ENCODE measurements at regions not wholly inside any gene's neighbourhood (a gene's known extent, or its start where the extent isn't known, plus 50 kb on each side); places are given as distances from the start of the nearest gene placed in this dataset.

GRCh38 chr2:209097168-209097567, 326.7 kb upstream of the MAP2 start:
- H3K27me3 ChIP-seq = no peaks in the 10 kb centered on the region
- H3K36me3 ChIP-seq (ENCODE audit: low read depth, missing control alignments) = no peaks in the 10 kb centered on the region
- no peak overlapping the region for H3K4me3 ChIP-seq
- DNase-seq = no peak
- no peaks in the 10 kb centered on the region for H3K4me1 ChIP-seq
- H3K9me3 ChIP-seq = no peaks in the 10 kb centered on the region
- WGBS, 2 donors = 79 to 100% methylated on average over 2 of the region's 2 CpGs
- intact Hi-C loops (cut with DNase I; ENCODE audit: low total_unique reads) = no loop called here
- no peak overlapping the region for H3K27ac ChIP-seq
- TF ChIP-seq CTCF (IDR thresholded peaks at IDR 0.05) (no peak), POLR2A (IDR thresholded peaks at IDR 0.05) (no peak)

GRCh38 chr2:209102319-209102718, 321.5 kb upstream of the MAP2 start:
- Histone ChIP-seq H3K4me3 (no peak overlapping the region), H3K36me3 (ENCODE audit: low read depth, missing control alignments) (no peaks in the 10 kb centered on the region), H3K27ac (no peak overlapping the region), H3K27me3 (no peaks in the 10 kb centered on the region), H3K9me3 (no peaks in the 10 kb centered on the region), H3K4me1 (no peaks in the 10 kb centered on the region)
- 73 to 79% methylated on average over 2 of the region's 2 CpGs for WGBS, 2 donors
- DNase-seq = no peak
- TF ChIP-seq CTCF (IDR thresholded peaks at IDR 0.05) = no peak
- no peak for TF ChIP-seq POLR2A (IDR thresholded peaks at IDR 0.05)
- intact Hi-C loops (cut with DNase I; ENCODE audit: low total_unique reads) = no loop called here

- Histone ChIP-seq H3K9me3 (no peaks in the 10 kb centered on the region), H3K4me1 (no peaks in the 10 kb centered on the region), H3K27ac (no peak overlapping the region), H3K36me3 (ENCODE audit: low read depth, missing control alignments) (no peaks in the 10 kb centered on the region), H3K4me3 (no peak overlapping the region), H3K27me3 (no peaks in the 10 kb centered on the region)
- intact Hi-C loops (cut with DNase I; ENCODE audit: low total_unique reads) = no loop called here
- no peak for DNase-seq
- TF ChIP-seq POLR2A (IDR thresholded peaks at IDR 0.05) = no peak
- no peak for TF ChIP-seq CTCF (IDR thresholded peaks at IDR 0.05)
- WGBS, 2 donors = 89 to 93% methylated on average over 6 of the region's 6 CpGs
These were observed 310.8 kb upstream of the MAP2 start for GRCh38 chr2:209113026-209113425.

- WGBS, 2 donors = 79 to 80% methylated on average over 3 of the region's 3 CpGs
- Histone ChIP-seq H3K9me3 (no peaks in the 10 kb centered on the region), H3K4me3 (no peak overlapping the region), H3K27ac (no peak overlapping the region), H3K4me1 (no peaks in the 10 kb centered on the region), H3K36me3 (ENCODE audit: low read depth, missing control alignments) (no peaks in the 10 kb centered on the region), H3K27me3 (no peaks in the 10 kb centered on the region)
- intact Hi-C loops (cut with DNase I; ENCODE audit: low total_unique reads) = no loop called here
- no peak for DNase-seq
- TF ChIP-seq POLR2A (IDR thresholded peaks at IDR 0.05) (no peak), CTCF (IDR thresholded peaks at IDR 0.05) (no peak)
These were observed 309.1 kb upstream of the MAP2 start for GRCh38 chr2:209114588-209115240.

- intact Hi-C loops (cut with DNase I; ENCODE audit: low total_unique reads) = no loop called here
- Histone ChIP-seq H3K27me3 (no peaks in the 10 kb centered on the region), H3K4me1 (no peaks in the 10 kb centered on the region), H3K9me3 (no peaks in the 10 kb centered on the region), H3K36me3 (ENCODE audit: low read depth, missing control alignments) (no peaks in the 10 kb centered on the region), H3K4me3 (no peak overlapping the region), H3K27ac (no peak overlapping the region)
- no peak for DNase-seq
- 88 to 89% methylated on average over 2 of the region's 2 CpGs for WGBS, 2 donors
- TF ChIP-seq POLR2A (IDR thresholded peaks at IDR 0.05) (no peak), CTCF (IDR thresholded peaks at IDR 0.05) (no peak)
These were observed 302.2 kb upstream of the MAP2 start for GRCh38 chr2:209121691-209122090.
